ENCODE measurements at regions not wholly inside any gene's neighbourhood (a gene's known extent, or its start where the extent isn't known, plus 50 kb on each side); places are given as distances from the start of the nearest gene placed in this dataset.

- CTCF ChIA-PET (ENCODE audit: low intra/inter-chr PET ratio, low total read pairs), result no interaction called here
- FAIRE-seq (no peak), ATAC-seq (no peak), DNase-seq (ENCODE audit: low spot score) (no peak)
- POLR2A ChIA-PET, result no interaction called here
- Histone ChIP-seq H3K79me2 (ENCODE audit: insufficient read depth, low read length) (no peaks in the 10 kb centered on the region), H3K4me3 (replicated peaks in 1 of 3; ENCODE audit: insufficient read depth in 1 of 3, low read depth in 2 of 3, low read length in 3 of 3) (no peak overlapping the region), H4K20me1 (ENCODE audit: insufficient read depth, low read length) (no peaks in the 10 kb centered on the region), H3K36me3 (replicated peaks in 1 of 2; ENCODE audit: control insufficient read depth in 1 of 2, insufficient read depth in 2 of 2, low read length in 2 of 2) (no peaks in the 10 kb centered on the region), H3K27ac (ENCODE audit: extremely low read length, insufficient read depth, low read length) (no peak overlapping the region), H2AFZ (ENCODE audit: low read length) (no peak overlapping the region), H3K4me1 (ENCODE audit: insufficient read depth, low read length) (no peaks in the 10 kb centered on the region), H3K9me3 (ENCODE audit: low read length) (no peaks in the 10 kb centered on the region), H3K27me3 (ENCODE audit: control insufficient read depth in 1 of 2, insufficient read depth in 2 of 2, low read length in 2 of 2) (no peaks in the 10 kb centered on the region), H3K4me2 (ENCODE audit: low read depth, low read length) (no peak overlapping the region), H3K9ac (ENCODE audit: insufficient read depth, low read depth, low read length) (no peak overlapping the region)
- in situ Hi-C loops (cut with HindIII; ENCODE audit: extremely low pct_ligation_motif_present, low pct_unique_long_range_greater_than_20kb), result no loop called here
- BruUV-seq (replicated peaks), result no TSS peak
- intact Hi-C loops (cut with micrococcal nuclease; ENCODE audit: unreplicated experiment), result no loop called here
- 15% methylated on average over 7 of the region's 7 CpGs for WGBS (ENCODE audit: low lambda C conversion rate)
- TF ChIP-seq MAFF (IDR thresholded peaks at IDR 0.05; ENCODE audit: low read depth, low read length), result peak; percentile 62; the same call in 1 of the 2 replicates
- no peak for TF ChIP-seq SPEN (CRISPR knock-in tag; IDR thresholded peaks at IDR 0.05; ENCODE audit: low read depth)
- TF ChIP-seq MAFK (conservative IDR thresholded peaks at IDR 0.05 in 1 of 2, IDR thresholded peaks at IDR 0.05 in 1 of 2; ENCODE audit: low read length in 2 of 2), result peak; percentile 70 to 72
- no peak for TF ChIP-seq SP140L (CRISPR knock-in tag; IDR thresholded peaks at IDR 0.05; ENCODE audit: borderline replicate concordance)
These were observed 474.2 kb downstream of the EPHA4 start for GRCh38 chr2:221097949-221098348.

GRCh38 chr2:221100467-221101089 is 471.5 kb downstream of the EPHA4 start:
- Histone ChIP-seq H3K36me3 (replicated peaks in 1 of 2; ENCODE audit: control insufficient read depth in 1 of 2, insufficient read depth in 2 of 2, low read length in 2 of 2) (no peaks in the 10 kb centered on the region), H3K9ac (ENCODE audit: insufficient read depth, low read depth, low read length) (no peak overlapping the region), H3K4me2 (ENCODE audit: low read depth, low read length) (no peak overlapping the region), H3K4me1 (ENCODE audit: insufficient read depth, low read length) (no peaks in the 10 kb centered on the region), H3K27ac (ENCODE audit: extremely low read length, insufficient read depth, low read length) (no peak overlapping the region), H4K20me1 (ENCODE audit: insufficient read depth, low read length) (no peaks in the 10 kb centered on the region), H3K9me3 (ENCODE audit: low read length) (no peaks in the 10 kb centered on the region), H3K79me2 (ENCODE audit: insufficient read depth, low read length) (no peaks in the 10 kb centered on the region), H2AFZ (ENCODE audit: low read length) (no peak overlapping the region), H3K4me3 (replicated peaks in 1 of 3; ENCODE audit: insufficient read depth in 1 of 3, low read depth in 2 of 3, low read length in 3 of 3) (no peak overlapping the region), H3K27me3 (ENCODE audit: control insufficient read depth in 1 of 2, insufficient read depth in 2 of 2, low read length in 2 of 2) (0 out of 5 replicates have a peak, but pooled peaks cover 0 to 4% of the 10 kb centered on the region in 2 experiments)
- BruUV-seq (replicated peaks), result no TSS peak
- TF ChIP-seq JUNB (CRISPR knock-in tag; IDR thresholded peaks at IDR 0.05; ENCODE audit: borderline replicate concordance) (no peak), MAFK (conservative IDR thresholded peaks at IDR 0.05 in 1 of 2, IDR thresholded peaks at IDR 0.05 in 1 of 2; ENCODE audit: low read length in 2 of 2) (peak; percentile 75 to 83), HCFC1 (IDR thresholded peaks at IDR 0.05; ENCODE audit: low read depth, low read length) (no peak), MAFF (IDR thresholded peaks at IDR 0.05; ENCODE audit: low read depth, low read length) (peak; percentile 75), NAIF1 (CRISPR knock-in tag; IDR thresholded peaks at IDR 0.05; ENCODE audit: borderline replicate concordance) (no peak), STAG1 (CRISPR knock-in tag; IDR thresholded peaks at IDR 0.05) (peak; percentile 47), CTCF (CRISPR knock-in tag; IDR thresholded peaks at IDR 0.05) (0 out of 2 replicates have a peak, but pooled peaks have one; percentile 26), ZBTB1 (CRISPR knock-in tag; IDR thresholded peaks at IDR 0.05; ENCODE audit: borderline replicate concordance) (no peak)
- ATAC-seq (peak; percentile 65), FAIRE-seq (no peak), DNase-seq (ENCODE audit: low spot score) (no peak)
- ChIA-PET POLR2A (no interaction called here), CTCF (ENCODE audit: low intra/inter-chr PET ratio, low total read pairs) (no interaction called here)
- intact Hi-C loops (cut with micrococcal nuclease; ENCODE audit: unreplicated experiment), result no loop called here
- 41% methylated on average over 11 of the region's 11 CpGs for WGBS (ENCODE audit: low lambda C conversion rate)
- in situ Hi-C loops (cut with HindIII; ENCODE audit: extremely low pct_ligation_motif_present, low pct_unique_long_range_greater_than_20kb), result no loop called here
